ENCODE measurements at regions not wholly inside any gene's neighbourhood (a gene's known extent, or its start where the extent isn't known, plus 50 kb on each side); places are given as distances from the start of the nearest gene placed in this dataset.

- DNase-seq (ENCODE audit: low read depth in 2 of 3, low spot score in 2 of 3): no peak
Measured at GRCh38 chr14:59086241-59086882, 102.1 kb upstream of the DAAM1 start.

GRCh38 chr14:59087240-59087639, 101.2 kb upstream of the DAAM1 start:
- no peak for DNase-seq (ENCODE audit: low read depth in 2 of 3, low spot score in 2 of 3)

- DNase-seq (ENCODE audit: low read depth in 2 of 3, low spot score in 2 of 3): no peak
Measured at GRCh38 chr14:59087711-59088110, 100.8 kb upstream of the DAAM1 start.

- no peak for DNase-seq (ENCODE audit: low read depth in 2 of 3, low spot score in 2 of 3)
Measured at GRCh38 chr14:59090572-59090971, 97.9 kb upstream of the DAAM1 start.

- no peak for DNase-seq (ENCODE audit: low read depth in 2 of 3, low spot score in 2 of 3)
Measured at GRCh38 chr14:59091404-59091803, 97.1 kb upstream of the DAAM1 start.

- no peak for DNase-seq (ENCODE audit: low read depth in 2 of 3, low spot score in 2 of 3)
Measured at GRCh38 chr14:59091976-59092375, 96.5 kb upstream of the DAAM1 start.

- no peak for DNase-seq (ENCODE audit: low read depth in 2 of 3, low spot score in 2 of 3)
Measured at GRCh38 chr14:59093902-59094301, 94.6 kb upstream of the DAAM1 start.

GRCh38 chr14:59096303-59096702, 92.2 kb upstream of the DAAM1 start:
- DNase-seq (ENCODE audit: low read depth in 2 of 3, low spot score in 2 of 3): no peak

GRCh38 chr14:59097681-59098080, 90.8 kb upstream of the DAAM1 start:
- DNase-seq (ENCODE audit: low read depth in 2 of 3, low spot score in 2 of 3): no peak

GRCh38 chr14:59098377-59098776, 90.1 kb upstream of the DAAM1 start:
- no peak for DNase-seq (ENCODE audit: low read depth in 2 of 3, low spot score in 2 of 3)

- DNase-seq (ENCODE audit: low read depth in 2 of 3, low spot score in 2 of 3): no peak
Measured at GRCh38 chr14:59100205-59100604, 88.3 kb upstream of the DAAM1 start.

GRCh38 chr14:59101476-59101875, 87.0 kb upstream of the DAAM1 start:
- no peak for DNase-seq (ENCODE audit: low read depth in 2 of 3, low spot score in 2 of 3)

- DNase-seq (ENCODE audit: low read depth in 2 of 3, low spot score in 2 of 3): no peak
Measured at GRCh38 chr14:59103396-59103795, 85.1 kb upstream of the DAAM1 start.

- no peak for DNase-seq (ENCODE audit: low read depth in 2 of 3, low spot score in 2 of 3)
Measured at GRCh38 chr14:59107819-59108218, 80.6 kb upstream of the DAAM1 start.

GRCh38 chr14:59116984-59117415, 71.5 kb upstream of the DAAM1 start:
- no peak for DNase-seq (ENCODE audit: low read depth in 2 of 3, low spot score in 2 of 3)

GRCh38 chr14:59117754-59118528, 70.5 kb upstream of the DAAM1 start:
- no peak for DNase-seq (ENCODE audit: low read depth in 2 of 3, low spot score in 2 of 3)

GRCh38 chr14:59120921-59121320, 67.5 kb upstream of the DAAM1 start:
- no peak for DNase-seq (ENCODE audit: low read depth in 2 of 3, low spot score in 2 of 3)

GRCh38 chr14:59123531-59123930, 64.9 kb upstream of the DAAM1 start:
- no peak for DNase-seq (ENCODE audit: low read depth in 2 of 3, low spot score in 2 of 3)

- DNase-seq (ENCODE audit: low read depth in 2 of 3, low spot score in 2 of 3): peak in 2 of 3 donors; percentile 2 to 36
Measured at GRCh38 chr14:59123975-59124374, 64.5 kb upstream of the DAAM1 start.

GRCh38 chr14:59125156-59125555, 63.3 kb upstream of the DAAM1 start:
- no peak for DNase-seq (ENCODE audit: low read depth in 2 of 3, low spot score in 2 of 3)

GRCh38 chr14:59126714-59127436, 61.6 kb upstream of the DAAM1 start:
- DNase-seq (ENCODE audit: low read depth in 2 of 3, low spot score in 2 of 3): peak; percentile 18 to 77 (median 46)

- DNase-seq (ENCODE audit: low read depth in 2 of 3, low spot score in 2 of 3): no peak
Measured at GRCh38 chr14:59127437-59127732, 61.1 kb upstream of the DAAM1 start.
